ENCODE measurements at regions not wholly inside any gene's neighbourhood (a gene's known extent, or its start where the extent isn't known, plus 50 kb on each side); places are given as distances from the start of the nearest gene placed in this dataset.

DNA sequence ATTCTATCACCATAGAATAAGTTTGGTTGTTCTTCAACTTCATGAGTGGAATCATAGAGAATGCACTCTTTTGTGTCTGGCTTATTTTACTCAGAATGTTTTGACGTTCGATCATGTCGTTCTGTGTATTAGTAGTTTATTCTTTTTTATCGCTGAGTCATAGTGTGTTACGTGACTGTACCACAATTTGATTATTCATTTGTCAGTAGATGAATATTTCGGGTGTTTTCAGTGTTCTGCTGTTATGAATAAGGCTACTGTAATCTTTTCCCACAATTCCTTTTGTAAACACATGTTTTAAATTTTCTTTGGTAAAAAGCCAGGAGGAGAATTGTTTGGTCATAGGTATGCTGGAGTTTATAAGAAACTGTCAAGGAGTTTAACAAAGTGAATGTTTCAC lies 279.9 kb upstream of the B3GAT1 start:
- TF ChIP-seq, protein P1, sequence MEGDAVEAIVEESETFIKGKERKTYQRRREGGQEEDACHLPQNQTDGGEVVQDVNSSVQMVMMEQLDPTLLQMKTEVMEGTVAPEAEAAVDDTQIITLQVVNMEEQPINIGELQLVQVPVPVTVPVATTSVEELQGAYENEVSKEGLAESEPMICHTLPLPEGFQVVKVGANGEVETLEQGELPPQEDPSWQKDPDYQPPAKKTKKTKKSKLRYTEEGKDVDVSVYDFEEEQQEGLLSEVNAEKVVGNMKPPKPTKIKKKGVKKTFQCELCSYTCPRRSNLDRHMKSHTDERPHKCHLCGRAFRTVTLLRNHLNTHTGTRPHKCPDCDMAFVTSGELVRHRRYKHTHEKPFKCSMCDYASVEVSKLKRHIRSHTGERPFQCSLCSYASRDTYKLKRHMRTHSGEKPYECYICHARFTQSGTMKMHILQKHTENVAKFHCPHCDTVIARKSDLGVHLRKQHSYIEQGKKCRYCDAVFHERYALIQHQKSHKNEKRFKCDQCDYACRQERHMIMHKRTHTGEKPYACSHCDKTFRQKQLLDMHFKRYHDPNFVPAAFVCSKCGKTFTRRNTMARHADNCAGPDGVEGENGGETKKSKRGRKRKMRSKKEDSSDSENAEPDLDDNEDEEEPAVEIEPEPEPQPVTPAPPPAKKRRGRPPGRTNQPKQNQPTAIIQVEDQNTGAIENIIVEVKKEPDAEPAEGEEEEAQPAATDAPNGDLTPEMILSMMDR (IDR thresholded peaks at IDR 0.05) = no peak
- TF ChIP-seq POLR2AphosphoS5 (IDR thresholded peaks at IDR 0.05; ENCODE audit: low read depth, low read length) = no peak

Measured in Panc1 (cell line).